Esophagus mucosa (tissue), 1 donor: ENCODE measurements at regions not wholly inside any gene's neighbourhood (a gene's known extent, or its start where the extent isn't known, plus 50 kb on each side); places are given as distances from the start of the nearest gene placed in this dataset.
A peak's percentile ranks its signal among the peaks of the same experiment; 100 is the strongest.
"Not testable (repeated sequence)": the region's sequence is repeated elsewhere in the genome, so short reads cannot be mapped to it uniquely, and the experiment has no call there.

Experiments
- ATAC-seq: fragments of 200-7000 bp; cut with Tn5 transposase; one replicate; pipeline ENCODE4 v1.9.1; 2020
- donor health status: DM: yes; HTN: yes; CAD: no.

- no peak for ATAC-seq
These were observed 68.0 kb upstream of the RAB6C start for GRCh38 chr2:129911363-129912065.

- ATAC-seq: no peak
These were observed 67.2 kb upstream of the RAB6C start for GRCh38 chr2:129912066-129912820.

- no peak for ATAC-seq
These were observed 66.4 kb upstream of the RAB6C start for GRCh38 chr2:129912871-129913694.

GRCh38 chr2:129913695-129914495, 65.6 kb upstream of the RAB6C start:
- ATAC-seq: no peak

GRCh38 chr2:129914538-129915302, 64.7 kb upstream of the RAB6C start:
- ATAC-seq: no peak

- peak; percentile 71 for ATAC-seq
These were observed 64.1 kb upstream of the RAB6C start for GRCh38 chr2:129915303-129915840.

- no peak for ATAC-seq
These were observed 60.9 kb upstream of the RAB6C start for GRCh38 chr2:129918604-129919003.

GRCh38 chr2:129922571-129923264, 56.7 kb upstream of the RAB6C start:
- ATAC-seq: peak; percentile 29

- ATAC-seq: peak; percentile 68
These were observed 56.0 kb upstream of the RAB6C start for GRCh38 chr2:129923265-129924091.

- not testable (repeated sequence) for ATAC-seq
These were observed 55.4 kb upstream of the RAB6C start for GRCh38 chr2:129924115-129924514.

GRCh38 chr2:129925381-129925780, 54.1 kb upstream of the RAB6C start:
- ATAC-seq: no peak

GRCh38 chr2:129927696-129928095, 51.8 kb upstream of the RAB6C start:
- no peak for ATAC-seq

- ATAC-seq: peak; percentile 13
These were observed 49.9 kb upstream of the RAB6C start for GRCh38 chr2:129929321-129930290.
